Fibroblast of skin of abdomen (primary cell): ENCODE measurements at regions not wholly inside any gene's neighbourhood (a gene's known extent, or its start where the extent isn't known, plus 50 kb on each side); places are given as distances from the start of the nearest gene placed in this dataset.
A peak's percentile ranks its signal among the peaks of the same experiment; 100 is the strongest.

Source experiments
- DNase-seq: peaks from one replicate; pipeline ENCODE4 v3.0.0-alpha.2; 2013

- DNase-seq = no peak
These were observed 1085.0 kb upstream of the TMEM132C start for GRCh38 chr12:127182018-127182417.

- DNase-seq = no peak
These were observed 1077.0 kb upstream of the TMEM132C start for GRCh38 chr12:127189992-127190391.

- peak; percentile 84 for DNase-seq
These were observed 1075.8 kb upstream of the TMEM132C start for GRCh38 chr12:127191129-127191528.

GRCh38 chr12:127192391-127192790, 1074.6 kb upstream of the TMEM132C start:
- no peak for DNase-seq

GRCh38 chr12:127193341-127193740, 1073.6 kb upstream of the TMEM132C start:
- DNase-seq = no peak

- DNase-seq = peak; percentile 25
These were observed 1072.8 kb upstream of the TMEM132C start for GRCh38 chr12:127194176-127194575.

GRCh38 chr12:127205781-127206555, 1061.0 kb upstream of the TMEM132C start:
- DNase-seq = no peak

GRCh38 chr12:127209318-127209717, 1057.7 kb upstream of the TMEM132C start:
- no peak for DNase-seq

GRCh38 chr12:127214186-127214585, 1052.8 kb upstream of the TMEM132C start:
- peak; percentile 8 for DNase-seq

- no peak for DNase-seq
These were observed 1044.0 kb upstream of the TMEM132C start for GRCh38 chr12:127223011-127223410.

GRCh38 chr12:127223731-127224130, 1043.2 kb upstream of the TMEM132C start:
- DNase-seq = no peak

- DNase-seq = peak; percentile 96
These were observed 1036.1 kb upstream of the TMEM132C start for GRCh38 chr12:127230843-127231260.

GRCh38 chr12:127231371-127231770, 1035.6 kb upstream of the TMEM132C start:
- DNase-seq = no peak

GRCh38 chr12:127233016-127233415, 1034.0 kb upstream of the TMEM132C start:
- DNase-seq = no peak

GRCh38 chr12:127235761-127236160, 1031.2 kb upstream of the TMEM132C start:
- DNase-seq = no peak

- no peak for DNase-seq
These were observed 1030.5 kb upstream of the TMEM132C start for GRCh38 chr12:127236491-127236890.

GRCh38 chr12:127237151-127237550, 1029.8 kb upstream of the TMEM132C start:
- DNase-seq = no peak

- DNase-seq = no peak
These were observed 1028.9 kb upstream of the TMEM132C start for GRCh38 chr12:127238107-127238506.

- DNase-seq = no peak
These were observed 1027.2 kb upstream of the TMEM132C start for GRCh38 chr12:127239781-127240180.

- DNase-seq = no peak
These were observed 1026.6 kb upstream of the TMEM132C start for GRCh38 chr12:127240249-127240929.

GRCh38 chr12:127241072-127241817, 1025.7 kb upstream of the TMEM132C start:
- peak; percentile 53 for DNase-seq

- DNase-seq = no peak
These were observed 1022.0 kb upstream of the TMEM132C start for GRCh38 chr12:127245009-127245408.

GRCh38 chr12:127245437-127245836, 1021.5 kb upstream of the TMEM132C start:
- peak; percentile 21 for DNase-seq
